IMR-90 (cell line): ENCODE measurements at regions not wholly inside any gene's neighbourhood (a gene's known extent, or its start where the extent isn't known, plus 50 kb on each side); places are given as distances from the start of the nearest gene placed in this dataset.

Source experiments
- ATAC-seq: fragments of 200-7000 bp; cut with Tn5 transposase; 2 replicates; pipeline ENCODE4 v1.9.1; 2020; ENCODE audit warnings: low read depth, mild to moderate bottlenecking, moderate library complexity
- BruUV-seq: library from RNA; stranded (reverse); fragments of 400-500 nt; replicated peaks from 2 replicates; lab custom pipeline; 2021; lab: Mats Ljungman, UMichigan
- CTCF ChIA-PET: fragments of 300-600 bp; formaldehyde crosslinking; extraction: SDS; loops from one replicate; lab custom pipeline; 2021; ENCODE audit warnings: antibody characterized with exemption; lab: Yijun Ruan, JAX
- POLR2A ChIA-PET: fragments of 300-600 bp; sonication (Branson Sonifier 250); formaldehyde crosslinking; loops from one replicate; lab custom pipeline; 2022; ENCODE audit warnings: antibody characterized with exemption; ENCODE audit not compliant: unreplicated experiment; lab: Charles Lee
- DNase-seq: peaks from one replicate; pipeline ENCODE4 v3.0.0; 2013
- H2AFZ ChIP-seq: replicated peaks from 2 replicates; pipeline ENCODE3; 2013; ENCODE audit warnings: low read length, mild to moderate bottlenecking; ENCODE audit not compliant: poor library complexity
- H2AK5ac ChIP-seq: 2 replicates; pipeline ENCODE4 v1.6.1; 2013; ENCODE audit warnings: low read depth, low read length, inconsistent platforms
- H2AK9ac ChIP-seq: replicated peaks from 2 replicates; pipeline ENCODE3; 2013; ENCODE audit warnings: mild to moderate bottlenecking, low read depth, low read length, moderate library complexity; ENCODE audit not compliant: poor library complexity
- H2BK120ac ChIP-seq: 2 replicates; pipeline ENCODE4 v1.6.1; 2013; ENCODE audit warnings: low read depth, low read length, inconsistent platforms
- H2BK15ac ChIP-seq: 3 replicates; pipeline ENCODE4 v1.6.1; 2013; ENCODE audit warnings: low read depth, low read length, inconsistent platforms
- H2BK20ac ChIP-seq: 2 replicates; pipeline ENCODE4 v1.6.1; 2013; ENCODE audit warnings: low read depth, mild to moderate bottlenecking, inconsistent platforms, low read length, moderate library complexity
- H2BK5ac ChIP-seq: 2 replicates; pipeline ENCODE4 v1.6.1; 2013; ENCODE audit warnings: mild to moderate bottlenecking, low read depth, low read length, inconsistent platforms; ENCODE audit not compliant: poor library complexity, severe bottlenecking
- H3K14ac ChIP-seq: replicated peaks from 2 replicates; pipeline ENCODE4 v1.6.1; 2013; ENCODE audit warnings: low read depth, low read length, inconsistent platforms
- H3K18ac ChIP-seq: 2 replicates; pipeline ENCODE4 v1.6.1; 2013; ENCODE audit warnings: low read depth, low read length, control low read depth
- H3K23ac ChIP-seq: 2 replicates; pipeline ENCODE4 v1.6.1; 2013; ENCODE audit warnings: low read depth, low read length, inconsistent platforms
- H3K27ac ChIP-seq: 2 replicates; pipeline ENCODE4 v1.5.1; 2013; ENCODE audit warnings: mild to moderate bottlenecking, control low read depth, low read length; ENCODE audit not compliant: insufficient read depth
- H3K27me3 ChIP-seq: 2 replicates; pipeline ENCODE4 v1.6.1; 2013; ENCODE audit warnings: low read length; ENCODE audit not compliant: control insufficient read depth, insufficient read depth
- H3K36me3 ChIP-seq: 2 replicates; pipeline ENCODE4 v1.6.1; 2013; ENCODE audit warnings: low read length, mixed read lengths; ENCODE audit not compliant: control insufficient read depth, insufficient read depth
- H3K4ac ChIP-seq: 2 replicates; pipeline ENCODE4 v1.6.1; 2013; ENCODE audit warnings: low read depth, low read length, inconsistent platforms
- H3K4me1 ChIP-seq: 2 replicates; pipeline ENCODE4 v1.6.1; 2013; ENCODE audit warnings: low read length, mixed read lengths; ENCODE audit not compliant: control insufficient read depth, insufficient read depth
- H3K4me2 ChIP-seq: 2 replicates; pipeline ENCODE4 v1.6.1; 2013; ENCODE audit warnings: low read depth, mild to moderate bottlenecking, control low read depth, low read length, moderate library complexity
- H3K4me3 ChIP-seq: 2 replicates; pipeline ENCODE4 v1.5.1; 2013; ENCODE audit warnings: low read depth, mild to moderate bottlenecking, control low read depth, low read length, moderate library complexity; ENCODE audit not compliant: insufficient read depth
- H3K56ac ChIP-seq: 2 replicates; pipeline ENCODE4 v1.6.1; 2013; ENCODE audit warnings: low read length, inconsistent platforms; ENCODE audit not compliant: insufficient read depth; ENCODE audit errors: extremely low read depth
- H3K79me1 ChIP-seq, 2 experiments: 2 replicates each; pipeline ENCODE4 v1.6.1; 2013; ENCODE audit warnings: low read length in 2 of 2, inconsistent platforms in 1 of 2, low read depth in 1 of 2
- H3K9ac ChIP-seq: 2 replicates; pipeline ENCODE4 v1.6.1; 2013; ENCODE audit warnings: low read depth, low read length, control low read depth
- H3K9me1 ChIP-seq: 2 replicates; pipeline ENCODE4 v1.6.1; 2013; ENCODE audit warnings: low read length, inconsistent platforms; ENCODE audit not compliant: insufficient read depth
- H3K9me3 ChIP-seq: 2 replicates; pipeline ENCODE4 v1.6.1; 2013; ENCODE audit warnings: low read length; ENCODE audit not compliant: control insufficient read depth, insufficient read depth
- H4K20me1 ChIP-seq: 2 replicates; pipeline ENCODE4 v1.6.1; 2013; ENCODE audit warnings: low read length, inconsistent platforms; ENCODE audit not compliant: insufficient read depth
- H4K5ac ChIP-seq: 2 replicates; pipeline ENCODE4 v1.6.1; 2013; ENCODE audit warnings: mild to moderate bottlenecking, low read depth, low read length, control low read depth
- H4K8ac ChIP-seq, 2 experiments: 2 replicates each; pipeline ENCODE4 v1.6.1; 2013; ENCODE audit warnings: low read depth in 2 of 2, low read length in 2 of 2, control low read depth in 1 of 2, inconsistent platforms in 1 of 2
- H4K91ac ChIP-seq: 2 replicates; pipeline ENCODE4 v1.6.1; 2013; ENCODE audit warnings: low read depth, low read length, inconsistent platforms; ENCODE audit not compliant: insufficient read depth
- CHD1 ChIP-seq: IDR thresholded peaks from 2 replicates; pipeline ENCODE4 v1.6.1; 2012; ENCODE audit warnings: low read depth, low read length, improper control_type of control experiment
- MAZ ChIP-seq: IDR thresholded peaks from 2 replicates; pipeline ENCODE4 v1.6.1; 2012; ENCODE audit warnings: low read depth, mild to moderate bottlenecking, low read length, improper control_type of control experiment, moderate library complexity, borderline replicate concordance
- MXI1 ChIP-seq: IDR thresholded peaks from 2 replicates; pipeline ENCODE4 v1.6.1; 2012; ENCODE audit warnings: low read depth, mild to moderate bottlenecking, low read length, moderate library complexity, borderline replicate concordance
- RAD21 ChIP-seq: IDR thresholded peaks from 2 replicates; pipeline ENCODE4 v1.6.1; 2012; ENCODE audit warnings: low read length, improper control_type of control experiment
- SMC3 ChIP-seq: fragments of 150-350 bp; IDR thresholded peaks from 2 replicates; pipeline ENCODE4 v1.6.1; 2016; ENCODE audit warnings: low read depth, mild to moderate bottlenecking, antibody characterized with exemption, low read length, moderate library complexity
- WGBS, 2 experiments: methylation state at CpG; one replicate each; pipeline versions ENCODE4 v1.1.5 to v1.1.7; 2013; ENCODE audit warnings: missing lambda C conversion rate in 2 of 2; ENCODE audit not compliant: insufficient read length in 1 of 2; ENCODE audit errors: extremely low coverage in 2 of 2; 5-methylcytosine and 5-hydroxymethylcytosine counted together
- dilution Hi-C: fragments of 300-500 bp; cut with HindIII; formaldehyde crosslinking; loops from one replicate; pipeline ENCODE4 v1.14.3; 2018; ENCODE audit warnings: low sequenced_read_pairs; ENCODE audit not compliant: unreplicated experiment
- in situ Hi-C: fragments of 300-500 bp; cut with MboI; formaldehyde crosslinking; loops from 3 replicates; pipeline ENCODE4 v1.14.3; 2019; ENCODE audit warnings: low sequenced_read_pairs, inconsistent platforms, mixed read lengths
- intact Hi-C: fragments of 100-400 bp; cut with micrococcal nuclease; formaldehyde crosslinking; loops from 2 replicates; pipeline ENCODE4 v1.10.0; 2022

- in situ Hi-C loops, result no loop called here
- Histone ChIP-seq H3K4me3 (no peak overlapping the region), H2BK120ac (no peak overlapping the region), H3K27me3 (peaks cover 9% of the 10 kb centered on the region), H3K18ac (no peak overlapping the region), H3K56ac (no peak overlapping the region), H3K79me1 (no peaks in the 10 kb centered on the region), H3K9me3 (no peaks in the 10 kb centered on the region), H4K91ac (no peak overlapping the region), H2AFZ (no peak overlapping the region), H2BK20ac (no peak overlapping the region), H3K36me3 (no peaks in the 10 kb centered on the region), H3K23ac (no peak overlapping the region), H3K9ac (no peak overlapping the region), H3K9me1 (peaks cover 5% of the 10 kb centered on the region), H3K27ac (no peak overlapping the region), H3K4me2 (no peak overlapping the region), H3K4me1 (peaks cover 17% of the 10 kb centered on the region), H2BK5ac (no peak overlapping the region), H2AK9ac (no peak overlapping the region), H3K14ac (no peak overlapping the region), H4K5ac (no peak overlapping the region), H3K4ac (no peak overlapping the region), H2AK5ac (no peak overlapping the region), H4K20me1 (no peaks in the 10 kb centered on the region), H2BK15ac (no peak overlapping the region), H4K8ac (no peak overlapping the region)
- ChIA-PET CTCF (no interaction called here), POLR2A (no interaction called here)
- intact Hi-C loops, result loop anchor here (5.0 to 10.0 kb wide), 2 partner anchors 79 to 109 kb away; no protein-coding TSS in a partner anchor
- ATAC-seq (no peak), DNase-seq (peak; percentile 32)
- no peak for TF ChIP-seq MAZ
- no peak for TF ChIP-seq CHD1
- TF ChIP-seq MXI1, result no peak
- TF ChIP-seq RAD21, result no peak
- TF ChIP-seq SMC3, result no peak
- dilution Hi-C loops, result no loop called here
- BruUV-seq, result no TSS peak
- WGBS, 2 experiments, result 60% methylated on average over 1 of the region's 3 CpGs; no CpG with 5 or more reads in 1 of the 2 experiments
These were observed 358.3 kb upstream of the BOD1L1 start for GRCh38 chr4:13985837-13986236.
